ENCODE measurements at regions not wholly inside any gene's neighbourhood (a gene's known extent, or its start where the extent isn't known, plus 50 kb on each side); places are given as distances from the start of the nearest gene placed in this dataset.

DNA sequence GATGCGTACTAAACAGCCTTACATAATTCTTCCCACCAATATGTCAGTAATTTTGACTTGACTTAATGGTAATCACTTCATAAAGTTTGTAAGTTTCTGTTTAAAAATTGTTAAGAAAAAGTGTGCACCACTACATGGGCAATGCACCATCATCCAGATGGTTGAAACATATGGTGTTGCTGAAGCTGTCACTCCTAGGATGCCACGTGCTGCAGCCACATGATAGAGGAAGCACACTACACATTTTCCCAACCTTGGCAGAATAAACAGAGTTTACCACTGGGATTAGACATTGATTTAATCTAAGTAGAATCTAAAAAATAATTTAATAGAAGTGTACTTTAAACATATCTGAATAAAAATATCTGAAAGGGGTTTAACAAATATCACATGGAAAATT, 1209.9 kb downstream of the NSUN3 start:
- TF ChIP-seq, protein P1, sequence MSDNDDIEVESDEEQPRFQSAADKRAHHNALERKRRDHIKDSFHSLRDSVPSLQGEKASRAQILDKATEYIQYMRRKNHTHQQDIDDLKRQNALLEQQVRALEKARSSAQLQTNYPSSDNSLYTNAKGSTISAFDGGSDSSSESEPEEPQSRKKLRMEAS (IDR thresholded peaks at IDR 0.05; ENCODE audit: low read depth, low read length) = peak; percentile 38; the same call in 1 of the 2 replicates
- TF ChIP-seq POLR2A (IDR thresholded peaks at IDR 0.05; ENCODE audit: extremely low read depth, insufficient read length) = no peak
- DNase-seq (ENCODE audit: low read depth) = no peak
- no peak overlapping the region for H3K4me3 ChIP-seq (ENCODE audit: low read depth, low read length)

DNA sequence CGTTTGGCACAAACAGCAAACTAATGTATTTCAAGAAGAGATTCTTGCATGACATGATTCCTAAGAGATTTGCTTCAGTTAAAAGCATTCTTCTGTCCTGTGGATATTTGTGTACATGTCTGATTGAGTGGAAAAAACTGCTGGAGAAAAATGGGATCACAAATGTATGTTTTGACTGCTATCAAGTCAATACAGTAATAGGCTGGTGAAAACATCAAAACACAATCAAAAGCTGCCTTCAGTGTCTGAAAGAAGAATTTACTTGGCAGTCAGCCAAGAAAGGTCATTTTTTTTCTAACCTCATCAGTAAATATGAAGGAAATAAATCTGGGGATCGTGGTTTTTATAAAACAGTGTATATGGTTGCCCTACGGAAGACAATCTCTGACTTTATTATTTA, 1214.8 kb downstream of the NSUN3 start:
- H3K4me3 ChIP-seq (ENCODE audit: low read depth, low read length) = no peak overlapping the region
- no peak for DNase-seq (ENCODE audit: low read depth)
- TF ChIP-seq, protein P1 (IDR thresholded peaks at IDR 0.05; ENCODE audit: low read depth, low read length) = no peak
- TF ChIP-seq MYC (IDR thresholded peaks at IDR 0.05; ENCODE audit: low read depth, low read length) (no peak), CTCF (IDR thresholded peaks at IDR 0.05; ENCODE audit: low read depth, low read length) (no peak), POLR2A (IDR thresholded peaks at IDR 0.05; ENCODE audit: extremely low read depth, insufficient read length) (no peak)

- no peak overlapping the region for H3K4me3 ChIP-seq (ENCODE audit: low read depth, low read length)
- DNase-seq (ENCODE audit: low read depth) = no peak
- TF ChIP-seq, protein P1 (IDR thresholded peaks at IDR 0.05; ENCODE audit: low read depth, low read length) = no peak
- no peak for TF ChIP-seq MYC (IDR thresholded peaks at IDR 0.05; ENCODE audit: low read depth, low read length)
- TF ChIP-seq CTCF (IDR thresholded peaks at IDR 0.05; ENCODE audit: low read depth, low read length) = no peak
- TF ChIP-seq POLR2A (IDR thresholded peaks at IDR 0.05; ENCODE audit: extremely low read depth, insufficient read length) = no peak
These were observed 1218.0 kb downstream of the NSUN3 start for GRCh38 chr3:95280711-95281352.

GRCh38 chr3:95289295-95289694, 1226.4 kb downstream of the NSUN3 start:
- no peak for DNase-seq (ENCODE audit: low read depth)
- H3K4me3 ChIP-seq (ENCODE audit: low read depth, low read length) = no peak overlapping the region
- TF ChIP-seq CTCF (IDR thresholded peaks at IDR 0.05; ENCODE audit: low read depth, low read length) = no peak

DNA sequence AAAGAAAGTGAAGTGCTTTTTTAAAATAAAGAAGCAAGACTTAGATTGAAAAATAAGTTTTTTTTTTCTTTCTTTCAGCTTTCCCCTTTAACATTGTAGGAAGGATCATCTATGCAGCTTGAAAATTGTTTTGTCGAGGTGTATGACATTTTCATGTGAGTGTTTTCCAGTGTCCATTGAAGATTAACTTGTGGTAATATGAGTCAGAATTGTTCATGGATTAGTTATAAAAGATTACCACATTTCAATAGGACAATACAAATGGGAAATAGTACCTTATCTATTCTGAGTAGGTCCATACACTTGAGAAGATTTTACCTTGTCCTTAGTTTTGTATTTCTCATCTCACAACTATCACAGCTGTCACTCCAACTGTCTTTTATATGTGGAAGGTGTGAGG, 1234.7 kb downstream of the NSUN3 start:
- DNase-seq (ENCODE audit: low read depth) = no peak
- TF ChIP-seq MYC (IDR thresholded peaks at IDR 0.05; ENCODE audit: low read depth, low read length) = no peak
- no peak for TF ChIP-seq CTCF (IDR thresholded peaks at IDR 0.05; ENCODE audit: low read depth, low read length)
- TF ChIP-seq, protein P1 (IDR thresholded peaks at IDR 0.05; ENCODE audit: low read depth, low read length) = no peak
- no peak for TF ChIP-seq POLR2A (IDR thresholded peaks at IDR 0.05; ENCODE audit: extremely low read depth, insufficient read length)
- no peak overlapping the region for H3K4me3 ChIP-seq (ENCODE audit: low read depth, low read length)

DNA sequence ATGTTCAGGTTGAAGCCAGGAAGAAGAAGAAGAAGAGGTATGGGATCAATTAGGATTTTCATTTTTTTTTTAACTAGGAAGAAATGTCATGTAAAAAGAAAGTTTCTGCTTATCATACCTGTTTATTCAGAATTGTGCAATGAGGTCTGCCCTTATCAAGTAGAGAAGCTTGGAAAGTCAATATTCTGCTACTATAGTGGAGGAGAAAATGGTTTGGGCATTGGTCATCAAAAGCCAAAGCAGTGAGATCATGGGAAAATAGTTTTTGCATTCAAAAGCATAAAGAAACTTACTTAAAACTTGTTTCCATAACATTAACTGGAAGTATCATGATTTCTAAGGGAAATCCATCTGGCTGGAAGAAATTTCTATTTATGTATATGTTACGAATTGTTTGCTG, 1239.2 kb downstream of the NSUN3 start:
- no peak for TF ChIP-seq CTCF (IDR thresholded peaks at IDR 0.05; ENCODE audit: low read depth, low read length)
- no peak for TF ChIP-seq MYC (IDR thresholded peaks at IDR 0.05; ENCODE audit: low read depth, low read length)
- TF ChIP-seq, protein P1 (IDR thresholded peaks at IDR 0.05; ENCODE audit: low read depth, low read length) = no peak
- no peak for TF ChIP-seq POLR2A (IDR thresholded peaks at IDR 0.05; ENCODE audit: extremely low read depth, insufficient read length)
- H3K4me3 ChIP-seq (ENCODE audit: low read depth, low read length) = no peak overlapping the region

More for the DNA sequence above, 1239.2 kb downstream of the NSUN3 start:
- DNase-seq (ENCODE audit: low read depth) = no peak
